ENCODE measurements at regions not wholly inside any gene's neighbourhood (a gene's known extent, or its start where the extent isn't known, plus 50 kb on each side); places are given as distances from the start of the nearest gene placed in this dataset.
"Not testable (repeated sequence)": the region's sequence is repeated elsewhere in the genome, so short reads cannot be mapped to it uniquely, and the experiment has no call there.

GRCh38 chr2:8440029-8440778 is 241.7 kb upstream of the ID2 start:
- no peak for TF ChIP-seq ZNF274 (IDR thresholded peaks at IDR 0.05; ENCODE audit: low read depth, low read length)
- no peak overlapping the region for H3K4me3 ChIP-seq (ENCODE audit: low read length)

- TF ChIP-seq ZNF274 (IDR thresholded peaks at IDR 0.05; ENCODE audit: low read depth, low read length) = no peak
- H3K4me3 ChIP-seq (ENCODE audit: low read length) = no peak overlapping the region
Observed at GRCh38 chr2:8441371-8441770, 240.5 kb upstream of the ID2 start.

DNA sequence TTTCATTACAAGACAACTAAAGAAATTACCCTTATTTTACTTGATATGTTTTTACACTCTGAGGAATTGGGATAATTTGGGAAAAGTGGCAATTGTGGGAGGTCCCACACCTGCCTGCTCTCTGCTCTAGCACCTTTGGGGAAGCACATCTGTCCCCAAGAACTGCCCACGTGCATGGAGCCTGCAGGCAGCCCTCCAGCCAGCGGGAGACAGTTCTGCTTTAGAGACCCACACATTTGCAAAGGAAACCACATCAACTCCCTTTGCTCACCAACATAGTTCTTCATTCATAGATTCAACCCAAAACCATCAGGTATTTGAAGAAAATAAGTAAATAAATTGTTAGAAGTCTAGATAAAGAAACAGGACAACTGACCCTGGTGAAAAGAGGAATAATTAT is 239.9 kb upstream of the ID2 start:
- no peak for TF ChIP-seq ZNF274 (IDR thresholded peaks at IDR 0.05; ENCODE audit: low read depth, low read length)
- no peak overlapping the region for H3K4me3 ChIP-seq (ENCODE audit: low read length)

DNA sequence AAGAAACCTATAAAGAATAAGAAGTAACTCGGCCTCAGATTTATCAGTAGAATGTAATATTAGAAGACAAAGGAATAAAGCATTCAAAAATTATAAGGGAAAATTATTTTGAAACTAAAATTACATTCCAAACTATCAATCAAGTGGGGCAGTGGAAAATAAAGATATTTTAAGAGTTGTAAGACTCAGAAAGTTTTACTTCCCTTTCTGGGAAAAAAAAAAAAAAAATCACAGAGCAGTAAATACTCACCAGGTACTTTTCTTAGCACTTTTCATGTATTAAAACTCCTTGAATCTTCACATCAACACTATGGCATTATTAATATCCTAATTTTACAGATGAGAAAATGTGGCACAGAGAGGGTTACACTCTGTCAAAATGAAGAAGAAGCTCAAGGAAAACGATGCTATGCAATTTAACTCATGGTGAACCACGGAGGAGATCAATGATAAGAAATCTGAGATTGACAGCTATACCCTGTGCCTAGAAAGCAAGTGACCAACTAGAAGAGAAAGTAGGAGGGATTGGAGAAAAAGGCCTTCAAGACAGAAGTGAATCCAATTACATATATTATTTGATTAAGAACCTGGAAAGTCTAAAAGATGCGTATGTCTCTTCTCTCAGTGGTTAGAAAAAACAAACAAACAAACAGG is 238.9 kb upstream of the ID2 start:
- no peak for TF ChIP-seq ZNF274 (IDR thresholded peaks at IDR 0.05; ENCODE audit: low read depth, low read length)
- no peak overlapping the region for H3K4me3 ChIP-seq (ENCODE audit: low read length)

DNA sequence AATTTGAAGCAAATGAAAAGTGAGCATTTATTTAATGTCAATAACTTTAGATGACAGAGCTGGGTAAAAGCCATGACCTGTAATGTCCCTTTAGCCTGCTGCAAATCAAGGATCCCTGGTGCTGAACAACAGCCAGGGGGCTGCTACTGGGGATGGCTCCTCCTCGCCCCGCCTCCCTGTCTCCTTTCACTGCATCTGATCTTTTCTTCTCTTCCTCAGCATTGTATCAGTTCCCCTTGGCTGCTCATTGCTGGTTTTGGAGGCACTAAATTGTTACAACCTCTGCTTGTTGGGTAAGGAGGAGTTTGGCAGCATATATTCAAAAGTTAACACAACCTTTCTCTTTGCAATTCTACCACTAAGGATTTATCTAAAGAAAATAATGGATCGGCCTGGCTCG is 236.3 kb upstream of the ID2 start:
- TF ChIP-seq ZNF274 (IDR thresholded peaks at IDR 0.05; ENCODE audit: low read depth, low read length) = no peak
- H3K4me3 ChIP-seq (ENCODE audit: low read length) = no peak overlapping the region

GRCh38 chr2:8446751-8447150 is 235.1 kb upstream of the ID2 start:
- not testable (repeated sequence) for H3K4me3 ChIP-seq (ENCODE audit: low read length)

GRCh38 chr2:8447610-8448221 is 234.1 kb upstream of the ID2 start:
- no peak for TF ChIP-seq ZNF274 (IDR thresholded peaks at IDR 0.05; ENCODE audit: low read depth, low read length)
- no peak overlapping the region for H3K4me3 ChIP-seq (ENCODE audit: low read length)

- no peak overlapping the region for H3K4me3 ChIP-seq (ENCODE audit: low read length)
- no peak for TF ChIP-seq ZNF274 (IDR thresholded peaks at IDR 0.05; ENCODE audit: low read depth, low read length)
Observed at GRCh38 chr2:8448824-8449556, 232.9 kb upstream of the ID2 start.

DNA sequence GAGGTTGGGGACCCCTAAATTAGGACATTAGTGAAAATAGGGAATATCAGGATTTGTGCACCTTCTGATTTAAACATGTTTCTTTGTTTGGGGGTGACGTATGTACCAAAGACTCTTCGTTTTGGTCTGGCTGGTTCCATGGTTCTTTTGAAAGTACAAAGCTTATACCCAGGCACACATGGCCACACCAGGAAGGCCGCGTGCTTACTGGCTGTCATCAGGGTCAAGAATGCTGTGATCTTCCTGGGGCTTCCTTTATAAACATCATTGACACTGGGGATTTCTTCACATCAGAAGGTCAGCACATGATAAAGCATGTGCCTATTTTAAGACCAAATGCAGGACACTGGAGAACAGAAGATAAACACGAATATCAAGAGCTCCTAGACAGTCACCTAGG is 230.6 kb upstream of the ID2 start:
- TF ChIP-seq ZNF274 (IDR thresholded peaks at IDR 0.05; ENCODE audit: low read depth, low read length) = no peak
- no peak overlapping the region for H3K4me3 ChIP-seq (ENCODE audit: low read length)

DNA sequence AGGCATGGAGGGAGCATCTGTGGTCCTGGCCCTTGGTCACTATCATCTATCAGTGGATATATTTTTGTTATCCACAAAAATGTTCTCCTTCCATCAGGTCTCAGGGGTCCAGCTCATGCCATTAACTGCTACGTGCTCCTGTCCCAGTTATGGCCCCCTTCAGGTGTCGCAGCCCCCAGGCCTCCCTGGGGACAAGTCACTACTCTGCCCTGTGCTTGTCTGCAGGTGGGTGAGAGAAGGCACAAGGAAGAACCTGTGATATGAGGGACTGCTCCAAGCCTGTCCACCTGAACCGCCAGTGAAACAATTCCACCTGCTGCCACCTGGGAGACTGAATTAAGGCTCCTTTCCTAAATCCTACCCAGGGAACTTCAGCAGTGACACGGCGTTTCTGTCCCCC is 229.6 kb upstream of the ID2 start:
- no peak for TF ChIP-seq ZNF274 (IDR thresholded peaks at IDR 0.05; ENCODE audit: low read depth, low read length)
- no peak overlapping the region for H3K4me3 ChIP-seq (ENCODE audit: low read length)

DNA sequence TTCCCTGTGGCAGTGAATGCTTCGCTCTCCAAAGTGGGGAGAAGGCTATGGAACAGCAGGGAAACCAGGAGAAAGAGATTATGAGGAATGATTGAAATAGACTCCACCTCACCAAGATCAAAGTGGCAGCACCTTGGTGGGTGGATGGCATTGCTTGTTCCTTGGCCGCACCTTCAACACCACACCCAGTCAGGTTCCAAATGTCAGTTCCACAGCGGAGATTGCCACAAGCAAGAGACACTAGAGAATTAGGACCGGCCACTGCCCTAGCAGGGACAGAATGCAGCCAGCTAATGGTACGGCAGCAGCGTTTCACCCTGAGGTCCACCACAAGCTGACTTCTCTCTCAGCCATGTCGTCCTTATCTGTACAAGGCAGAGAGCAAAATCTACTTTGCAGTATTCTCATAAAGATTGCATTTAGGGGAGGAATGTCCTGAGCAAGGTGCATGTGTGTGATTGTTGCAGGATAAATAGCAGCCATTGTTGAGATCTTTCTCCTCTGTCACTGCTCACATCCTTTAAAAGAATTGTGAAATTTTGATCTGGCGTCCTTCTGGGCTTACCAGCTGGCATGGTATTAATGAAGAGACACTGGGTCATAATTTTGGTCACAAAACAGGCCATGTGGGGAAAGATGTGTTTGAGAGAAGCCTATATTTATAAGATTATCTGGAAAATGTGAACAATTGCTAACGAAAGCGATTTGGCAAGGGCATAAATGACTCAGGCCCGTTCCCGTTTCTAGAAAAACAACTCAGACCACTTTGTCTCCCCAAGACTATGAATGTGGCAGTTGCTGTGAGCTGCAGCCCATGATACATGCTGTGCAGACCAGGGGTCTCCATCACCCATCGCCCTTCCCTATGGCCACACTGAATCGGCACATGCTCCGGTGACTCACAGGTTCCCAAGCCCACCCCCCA is 228.6 kb upstream of the ID2 start:
- TF ChIP-seq ZNF274 (IDR thresholded peaks at IDR 0.05; ENCODE audit: low read depth, low read length) = no peak
- H3K4me3 ChIP-seq (ENCODE audit: low read length) = no peak overlapping the region

DNA sequence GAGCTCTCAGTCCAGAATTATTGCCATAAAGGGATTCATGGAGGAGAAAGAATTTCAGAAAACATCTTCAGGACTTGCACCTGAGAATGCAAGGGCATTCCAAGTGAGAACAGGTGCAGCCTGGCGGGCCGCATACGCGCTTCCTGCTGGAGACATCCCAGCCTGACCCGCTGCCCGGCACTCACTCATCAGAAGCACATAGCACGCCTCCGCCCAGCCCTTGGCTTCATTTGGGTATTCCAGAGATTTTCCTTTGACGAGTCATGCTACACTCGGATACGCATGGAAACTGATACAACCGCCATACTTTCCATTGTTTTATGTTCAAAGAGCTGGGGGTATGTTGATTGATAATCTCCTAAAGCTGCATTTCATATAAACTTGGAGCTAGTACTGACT is 228.0 kb upstream of the ID2 start:
- TF ChIP-seq ZNF274 (IDR thresholded peaks at IDR 0.05; ENCODE audit: low read depth, low read length) = no peak

DNA sequence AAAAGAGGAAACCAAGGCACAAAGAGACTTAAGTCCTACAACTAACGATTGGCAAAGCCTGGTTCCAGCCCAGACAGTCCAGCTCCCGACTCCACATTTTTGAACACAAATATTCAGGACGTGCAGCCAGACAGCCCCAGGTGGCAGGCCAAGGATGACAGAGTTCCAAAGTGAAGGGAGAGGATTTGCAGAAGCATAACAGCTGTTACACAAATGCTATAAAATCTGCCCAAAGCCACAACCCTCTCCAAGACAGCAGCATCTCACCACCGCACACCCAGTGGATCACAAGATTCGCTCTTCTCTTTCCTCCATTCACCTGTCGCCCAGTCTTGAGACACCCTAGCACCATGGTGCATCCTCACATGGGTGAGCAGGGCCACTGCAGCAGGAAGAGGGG is 227.1 kb upstream of the ID2 start:
- no peak for TF ChIP-seq ZNF274 (IDR thresholded peaks at IDR 0.05; ENCODE audit: low read depth, low read length)
- H3K4me3 ChIP-seq (ENCODE audit: low read length) = no peak overlapping the region

More for the DNA sequence above, 228.0 kb upstream of the ID2 start:
- no peak overlapping the region for H3K4me3 ChIP-seq (ENCODE audit: low read length)
